Nephron (organoid): ENCODE measurements at regions not wholly inside any gene's neighbourhood (a gene's known extent, or its start where the extent isn't known, plus 50 kb on each side); places are given as distances from the start of the nearest gene placed in this dataset.

Source experiments
- H3K27ac Mint-ChIP-seq, 3 experiments: 2 replicates each; pipeline ENCODE4 v1.8.0; 2020; ENCODE audit warnings: mixed read lengths in 3 of 3, mild to moderate bottlenecking in 2 of 3, moderate library complexity in 1 of 3
- H3K27me3 Mint-ChIP-seq: 2 replicates; pipeline ENCODE4 v1.8.0; 2021; ENCODE audit warnings: low read depth, mild to moderate bottlenecking, moderate library complexity, mixed read lengths
- H3K36me3 Mint-ChIP-seq: 2 replicates; pipeline ENCODE4 v1.8.0; 2020; ENCODE audit warnings: low read depth, mixed read lengths
- H3K4me1 Mint-ChIP-seq: 2 replicates; pipeline ENCODE4 v1.8.0; 2020; ENCODE audit warnings: mixed read lengths
- H3K4me3 Mint-ChIP-seq, 3 experiments: 2 replicates each; pipeline ENCODE4 v1.8.0; 2020; ENCODE audit warnings: mild to moderate bottlenecking in 3 of 3, mixed read lengths in 3 of 3, moderate library complexity in 2 of 3
- H3K9me3 Mint-ChIP-seq: 2 replicates; pipeline ENCODE4 v1.8.0; 2020; ENCODE audit warnings: mixed read lengths
- TF ChIP-seq, protein P1 (sequence below), 3 experiments: fragments of 200-600 bp; sonication (generic); IDR thresholded peaks; one replicate each; pipeline ENCODE4 v1.5.0; 2021; ENCODE audit warnings: antibody characterized with exemption in 3 of 3; ENCODE audit not compliant: unreplicated experiment in 3 of 3

GRCh38 chr2:234765279-234765678 is 186.5 kb upstream of the SH3BP4 start:
- peak overlapping the region in 1 of 3 experiments; percentile 29 for H3K27ac Mint-ChIP-seq
- H3K9me3 Mint-ChIP-seq, result peaks cover 10% of the 10 kb centered on the region
- TF ChIP-seq, protein P1, sequence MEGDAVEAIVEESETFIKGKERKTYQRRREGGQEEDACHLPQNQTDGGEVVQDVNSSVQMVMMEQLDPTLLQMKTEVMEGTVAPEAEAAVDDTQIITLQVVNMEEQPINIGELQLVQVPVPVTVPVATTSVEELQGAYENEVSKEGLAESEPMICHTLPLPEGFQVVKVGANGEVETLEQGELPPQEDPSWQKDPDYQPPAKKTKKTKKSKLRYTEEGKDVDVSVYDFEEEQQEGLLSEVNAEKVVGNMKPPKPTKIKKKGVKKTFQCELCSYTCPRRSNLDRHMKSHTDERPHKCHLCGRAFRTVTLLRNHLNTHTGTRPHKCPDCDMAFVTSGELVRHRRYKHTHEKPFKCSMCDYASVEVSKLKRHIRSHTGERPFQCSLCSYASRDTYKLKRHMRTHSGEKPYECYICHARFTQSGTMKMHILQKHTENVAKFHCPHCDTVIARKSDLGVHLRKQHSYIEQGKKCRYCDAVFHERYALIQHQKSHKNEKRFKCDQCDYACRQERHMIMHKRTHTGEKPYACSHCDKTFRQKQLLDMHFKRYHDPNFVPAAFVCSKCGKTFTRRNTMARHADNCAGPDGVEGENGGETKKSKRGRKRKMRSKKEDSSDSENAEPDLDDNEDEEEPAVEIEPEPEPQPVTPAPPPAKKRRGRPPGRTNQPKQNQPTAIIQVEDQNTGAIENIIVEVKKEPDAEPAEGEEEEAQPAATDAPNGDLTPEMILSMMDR (IDR thresholded peaks at IDR 0.05; ENCODE audit: unreplicated experiment in 3 of 3), result no peak
- no peaks in the 10 kb centered on the region for H3K36me3 Mint-ChIP-seq
- no peak overlapping the region for H3K4me3 Mint-ChIP-seq
- peaks cover 24% of the 10 kb centered on the region for H3K4me1 Mint-ChIP-seq
- no peaks in the 10 kb centered on the region for H3K27me3 Mint-ChIP-seq

DNA sequence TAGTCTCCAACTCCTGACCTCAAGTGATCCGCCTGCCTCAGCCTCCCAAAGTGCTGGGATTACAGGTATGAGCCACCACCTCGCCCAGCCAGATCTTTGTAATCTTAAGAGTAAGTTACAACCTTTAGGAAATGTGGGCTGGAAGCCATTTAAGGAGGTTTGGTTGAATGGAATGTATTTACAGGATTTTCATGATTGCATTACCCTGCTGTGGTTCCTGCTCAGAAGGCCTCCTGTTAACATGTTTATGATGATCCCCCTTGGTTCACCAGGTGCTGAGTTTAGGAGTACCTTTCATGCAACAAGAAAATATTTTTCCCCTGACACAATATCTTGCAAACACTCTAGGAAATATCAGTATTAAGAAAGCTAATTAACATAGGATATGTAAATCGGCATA is 187.4 kb upstream of the SH3BP4 start:
- Mint-ChIP-seq H3K9me3 (peaks cover 14% of the 10 kb centered on the region), H3K4me3 (no peak overlapping the region), H3K4me1 (peaks cover 15% of the 10 kb centered on the region), H3K27ac (peak overlapping the region in 1 of 3 experiments; percentile 50), H3K36me3 (no peaks in the 10 kb centered on the region), H3K27me3 (no peaks in the 10 kb centered on the region)
- TF ChIP-seq, protein P1 (IDR thresholded peaks at IDR 0.05; ENCODE audit: unreplicated experiment in 3 of 3), result no peak

- no peak overlapping the region for H3K4me3 Mint-ChIP-seq
- peaks cover 17% of the 10 kb centered on the region for H3K9me3 Mint-ChIP-seq
- H3K27ac Mint-ChIP-seq, result peak overlapping the region; percentile 83 to 93 (median 90)
- H3K36me3 Mint-ChIP-seq, result peaks cover 3% of the 10 kb centered on the region
- H3K4me1 Mint-ChIP-seq, result peaks cover 13% of the 10 kb centered on the region
- TF ChIP-seq, protein P1 (IDR thresholded peaks at IDR 0.05; ENCODE audit: unreplicated experiment in 3 of 3), result no peak
- no peaks in the 10 kb centered on the region for H3K27me3 Mint-ChIP-seq
These were observed 188.6 kb upstream of the SH3BP4 start for GRCh38 chr2:234763002-234763873.

DNA sequence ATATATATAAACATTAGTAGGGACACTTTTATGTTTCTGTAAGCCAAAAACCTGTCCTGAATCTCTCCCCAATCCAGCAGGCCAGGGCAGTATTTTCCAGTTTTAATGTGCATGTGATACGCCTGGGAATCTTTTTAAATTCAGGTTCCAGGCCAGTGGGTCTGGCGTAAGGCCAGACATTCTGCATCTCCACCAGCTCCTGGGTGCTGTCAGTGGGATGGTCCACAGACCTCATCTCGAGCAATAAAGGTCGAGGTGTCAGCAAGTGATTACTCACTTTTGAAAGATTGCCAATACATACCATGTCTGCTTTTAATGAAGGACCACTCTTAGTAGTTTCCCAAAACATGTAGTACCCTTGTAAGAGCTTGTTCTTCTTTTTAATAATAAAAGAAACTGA is 189.9 kb upstream of the SH3BP4 start:
- Mint-ChIP-seq H3K27ac (no peak overlapping the region), H3K4me3 (no peak overlapping the region), H3K9me3 (peaks cover 19% of the 10 kb centered on the region), H3K27me3 (no peaks in the 10 kb centered on the region), H3K4me1 (peaks cover 13% of the 10 kb centered on the region), H3K36me3 (peaks cover 4% of the 10 kb centered on the region)
- TF ChIP-seq, protein P1 (IDR thresholded peaks at IDR 0.05; ENCODE audit: unreplicated experiment in 3 of 3), result no peak

- peaks cover 10% of the 10 kb centered on the region for H3K36me3 Mint-ChIP-seq
- peaks cover 11% of the 10 kb centered on the region for H3K4me1 Mint-ChIP-seq
- H3K27ac Mint-ChIP-seq, result peak overlapping the region; percentile 82 to 94 (median 86)
- TF ChIP-seq, protein P1 (IDR thresholded peaks at IDR 0.05; ENCODE audit: unreplicated experiment in 3 of 3), result no peak
- H3K9me3 Mint-ChIP-seq, result peaks cover 10% of the 10 kb centered on the region
- H3K4me3 Mint-ChIP-seq, result no peak overlapping the region
- H3K27me3 Mint-ChIP-seq, result peaks cover 4% of the 10 kb centered on the region
These were observed 197.7 kb upstream of the SH3BP4 start for GRCh38 chr2:234754126-234754525.

DNA sequence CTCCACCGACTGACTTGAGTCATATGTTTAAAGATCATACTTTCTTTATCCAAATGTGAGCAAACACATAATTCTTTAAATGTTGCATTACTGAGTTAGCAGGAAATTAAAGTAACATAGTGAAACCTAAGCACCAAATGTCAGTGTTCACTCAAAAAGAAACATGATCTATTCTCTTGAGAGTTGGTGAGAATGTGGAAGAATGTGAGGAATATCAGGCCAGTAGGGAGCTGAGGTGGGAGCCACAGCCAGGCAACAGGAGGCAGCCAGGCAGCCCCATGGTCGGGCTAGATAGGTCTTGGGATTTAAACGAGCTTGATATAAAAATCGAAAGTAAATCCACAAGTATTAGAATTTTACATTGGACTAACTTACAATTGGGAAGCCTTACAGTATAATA is 198.1 kb upstream of the SH3BP4 start:
- peak overlapping the region; percentile 82 to 94 (median 86) for H3K27ac Mint-ChIP-seq
- no peak overlapping the region for H3K4me3 Mint-ChIP-seq
- TF ChIP-seq, protein P1 (IDR thresholded peaks at IDR 0.05; ENCODE audit: unreplicated experiment in 3 of 3), result no peak
- H3K4me1 Mint-ChIP-seq, result peaks cover 11% of the 10 kb centered on the region
- peaks cover 4% of the 10 kb centered on the region for H3K27me3 Mint-ChIP-seq
- peaks cover 10% of the 10 kb centered on the region for H3K36me3 Mint-ChIP-seq
- peaks cover 10% of the 10 kb centered on the region for H3K9me3 Mint-ChIP-seq
